ENCODE measurements at regions not wholly inside any gene's neighbourhood (a gene's known extent, or its start where the extent isn't known, plus 50 kb on each side); places are given as distances from the start of the nearest gene placed in this dataset.

- no peak for TF ChIP-seq CTCF (IDR thresholded peaks at IDR 0.05)
- no peak for TF ChIP-seq POLR2A (IDR thresholded peaks at IDR 0.05)
- intact Hi-C loops (cut with DNase I): no loop called here
- no peak overlapping the region for H3K27ac ChIP-seq
- H3K4me1 ChIP-seq: no peaks in the 10 kb centered on the region
- no peaks in the 10 kb centered on the region for H3K9me3 ChIP-seq
- H3K27me3 ChIP-seq: no peaks in the 10 kb centered on the region
- DNase-seq: no peak
- H3K4me3 ChIP-seq (replicated peaks in 1 of 3): no peak overlapping the region
- 55 to 60% methylated on average over 3 of the region's 3 CpGs for WGBS, 2 donors
- H3K36me3 ChIP-seq: no peaks in the 10 kb centered on the region
Measured at GRCh38 chr1:95927061-95927460, 693.1 kb downstream of the RWDD3 start.

GRCh38 chr1:95935719-95936118 lies 701.7 kb downstream of the RWDD3 start:
- H3K9me3 ChIP-seq: no peaks in the 10 kb centered on the region
- no peaks in the 10 kb centered on the region for H3K36me3 ChIP-seq
- H3K4me3 ChIP-seq (replicated peaks in 1 of 3): no peak overlapping the region
- H3K27ac ChIP-seq: no peak overlapping the region
- H3K4me1 ChIP-seq: no peaks in the 10 kb centered on the region
- no peak for DNase-seq
- 68 to 69% methylated on average over 1 of the region's 1 CpG for WGBS, 2 donors
- no peaks in the 10 kb centered on the region for H3K27me3 ChIP-seq
- intact Hi-C loops (cut with DNase I): no loop called here
- TF ChIP-seq POLR2A (IDR thresholded peaks at IDR 0.05): no peak
- no peak for TF ChIP-seq CTCF (IDR thresholded peaks at IDR 0.05)

- H3K4me3 ChIP-seq (replicated peaks in 1 of 3): no peak overlapping the region
- H3K9me3 ChIP-seq: no peaks in the 10 kb centered on the region
- WGBS, 2 donors: 69 to 80% methylated on average over 3 of the region's 3 CpGs
- TF ChIP-seq CTCF (IDR thresholded peaks at IDR 0.05) (no peak), POLR2A (IDR thresholded peaks at IDR 0.05) (no peak)
- no peaks in the 10 kb centered on the region for H3K36me3 ChIP-seq
- no peak for DNase-seq
- no peaks in the 10 kb centered on the region for H3K27me3 ChIP-seq
- no peak overlapping the region for H3K27ac ChIP-seq
- no peaks in the 10 kb centered on the region for H3K4me1 ChIP-seq
- intact Hi-C loops (cut with DNase I): no loop called here
Measured at GRCh38 chr1:95941121-95941798, 707.2 kb downstream of the RWDD3 start.

GRCh38 chr1:95948023-95948422 lies 714.0 kb downstream of the RWDD3 start:
- Histone ChIP-seq H3K27ac (no peak overlapping the region), H3K9me3 (no peaks in the 10 kb centered on the region), H3K4me1 (no peaks in the 10 kb centered on the region), H3K36me3 (no peaks in the 10 kb centered on the region), H3K4me3 (replicated peaks in 1 of 3) (no peak overlapping the region), H3K27me3 (no peaks in the 10 kb centered on the region)
- no peak for DNase-seq
- TF ChIP-seq POLR2A (IDR thresholded peaks at IDR 0.05) (no peak), CTCF (IDR thresholded peaks at IDR 0.05) (no peak)
- intact Hi-C loops (cut with DNase I): no loop called here

GRCh38 chr1:95951371-95952102 lies 717.5 kb downstream of the RWDD3 start:
- TF ChIP-seq POLR2A (IDR thresholded peaks at IDR 0.05) (no peak), CTCF (IDR thresholded peaks at IDR 0.05) (no peak)
- H3K27me3 ChIP-seq: no peaks in the 10 kb centered on the region
- no peaks in the 10 kb centered on the region for H3K9me3 ChIP-seq
- H3K4me3 ChIP-seq (replicated peaks in 1 of 3): no peak overlapping the region
- intact Hi-C loops (cut with DNase I): no loop called here
- H3K36me3 ChIP-seq: no peaks in the 10 kb centered on the region
- H3K4me1 ChIP-seq: no peaks in the 10 kb centered on the region
- WGBS, 2 donors: 73 to 75% methylated on average over 12 of the region's 12 CpGs
- H3K27ac ChIP-seq: no peak overlapping the region
- no peak for DNase-seq

All from thyroid gland (tissue), 4 donors.